ENCODE measurements at regions not wholly inside any gene's neighbourhood (a gene's known extent, or its start where the extent isn't known, plus 50 kb on each side); places are given as distances from the start of the nearest gene placed in this dataset.

DNA sequence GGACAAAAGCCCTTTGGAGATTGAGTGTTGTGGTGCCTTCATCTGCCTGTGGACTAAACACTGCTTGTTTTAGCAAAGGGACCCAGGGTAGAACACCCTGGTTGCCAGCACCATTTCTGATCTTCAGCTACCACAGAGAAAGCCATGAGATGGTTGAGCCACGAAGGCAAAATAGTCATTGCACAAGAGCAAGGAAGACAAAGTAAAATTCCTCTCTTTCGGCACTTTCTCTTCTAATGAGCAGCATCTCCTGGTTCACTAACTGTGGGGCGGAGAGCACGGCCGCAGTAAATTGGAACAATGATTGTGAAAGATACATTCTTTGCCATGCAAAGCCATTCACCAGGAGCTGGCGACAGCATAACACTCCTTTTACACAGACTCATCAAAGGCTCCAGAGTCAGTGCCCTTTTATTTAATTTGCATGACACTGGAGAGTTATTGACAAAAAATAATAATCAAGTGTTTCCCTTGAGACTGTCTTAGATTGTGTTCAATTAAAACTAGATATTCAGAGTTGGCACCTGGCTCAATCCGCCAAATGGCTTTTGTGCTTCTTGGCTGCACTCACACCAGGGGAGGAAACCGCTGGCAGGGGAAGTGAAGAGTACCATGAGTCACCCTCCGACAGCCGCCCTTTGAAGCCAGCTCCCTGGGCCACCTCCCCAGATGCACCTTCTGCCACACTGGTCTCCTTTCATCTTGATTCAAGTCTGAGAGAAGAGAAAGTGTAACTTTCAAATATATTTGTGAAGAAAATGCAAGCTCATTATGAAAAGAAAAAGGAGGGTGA is 100.5 kb upstream of the MEIS1 start:
- no peak for DNase-seq

DNA sequence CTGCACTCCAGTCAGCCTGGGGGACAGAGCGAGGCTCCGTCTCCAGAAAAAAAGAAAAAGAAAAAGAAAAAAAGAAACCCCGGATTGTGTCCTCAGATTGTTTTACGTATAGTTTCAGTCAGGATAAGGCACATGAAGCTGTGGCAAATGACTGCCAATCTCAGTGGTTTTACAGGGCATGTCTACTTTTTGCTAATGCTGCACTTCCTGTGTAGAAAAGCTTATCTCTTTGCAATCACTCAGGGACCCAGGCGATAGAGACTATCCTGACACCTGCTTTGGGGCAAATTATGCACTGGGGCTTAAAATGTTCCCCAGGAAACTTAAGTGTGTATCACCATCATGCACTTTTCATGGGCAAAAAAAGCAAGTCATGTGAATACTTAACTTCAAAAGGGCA is 103.7 kb upstream of the MEIS1 start:
- no peak overlapping the region for H3K4me3 ChIP-seq (ENCODE audit: low read depth, low read length)
- peaks cover 98% of the 10 kb centered on the region for H3K27me3 ChIP-seq (ENCODE audit: insufficient read depth, low read depth, severe bottlenecking)
- no peak overlapping the region for H3K27ac ChIP-seq
- TF ChIP-seq, protein P1, sequence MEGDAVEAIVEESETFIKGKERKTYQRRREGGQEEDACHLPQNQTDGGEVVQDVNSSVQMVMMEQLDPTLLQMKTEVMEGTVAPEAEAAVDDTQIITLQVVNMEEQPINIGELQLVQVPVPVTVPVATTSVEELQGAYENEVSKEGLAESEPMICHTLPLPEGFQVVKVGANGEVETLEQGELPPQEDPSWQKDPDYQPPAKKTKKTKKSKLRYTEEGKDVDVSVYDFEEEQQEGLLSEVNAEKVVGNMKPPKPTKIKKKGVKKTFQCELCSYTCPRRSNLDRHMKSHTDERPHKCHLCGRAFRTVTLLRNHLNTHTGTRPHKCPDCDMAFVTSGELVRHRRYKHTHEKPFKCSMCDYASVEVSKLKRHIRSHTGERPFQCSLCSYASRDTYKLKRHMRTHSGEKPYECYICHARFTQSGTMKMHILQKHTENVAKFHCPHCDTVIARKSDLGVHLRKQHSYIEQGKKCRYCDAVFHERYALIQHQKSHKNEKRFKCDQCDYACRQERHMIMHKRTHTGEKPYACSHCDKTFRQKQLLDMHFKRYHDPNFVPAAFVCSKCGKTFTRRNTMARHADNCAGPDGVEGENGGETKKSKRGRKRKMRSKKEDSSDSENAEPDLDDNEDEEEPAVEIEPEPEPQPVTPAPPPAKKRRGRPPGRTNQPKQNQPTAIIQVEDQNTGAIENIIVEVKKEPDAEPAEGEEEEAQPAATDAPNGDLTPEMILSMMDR (IDR thresholded peaks at IDR 0.05; ENCODE audit: low read depth, low read length) = no peak
- H3K9me3 ChIP-seq (ENCODE audit: severe bottlenecking) = peaks cover 2% of the 10 kb centered on the region
- no peak for DNase-seq
- no peaks in the 10 kb centered on the region for H3K36me3 ChIP-seq

More for the DNA sequence above, 100.5 kb upstream of the MEIS1 start:
- Histone ChIP-seq H3K36me3 (no peaks in the 10 kb centered on the region), H3K27ac (no peak overlapping the region), H3K4me3 (ENCODE audit: low read depth, low read length) (no peak overlapping the region), H3K27me3 (ENCODE audit: insufficient read depth, low read depth, severe bottlenecking) (peaks cover 86% of the 10 kb centered on the region), H3K9me3 (ENCODE audit: severe bottlenecking) (peaks cover 2% of the 10 kb centered on the region)
- TF ChIP-seq, protein P1 (IDR thresholded peaks at IDR 0.05; ENCODE audit: low read depth, low read length) = no peak

DNA sequence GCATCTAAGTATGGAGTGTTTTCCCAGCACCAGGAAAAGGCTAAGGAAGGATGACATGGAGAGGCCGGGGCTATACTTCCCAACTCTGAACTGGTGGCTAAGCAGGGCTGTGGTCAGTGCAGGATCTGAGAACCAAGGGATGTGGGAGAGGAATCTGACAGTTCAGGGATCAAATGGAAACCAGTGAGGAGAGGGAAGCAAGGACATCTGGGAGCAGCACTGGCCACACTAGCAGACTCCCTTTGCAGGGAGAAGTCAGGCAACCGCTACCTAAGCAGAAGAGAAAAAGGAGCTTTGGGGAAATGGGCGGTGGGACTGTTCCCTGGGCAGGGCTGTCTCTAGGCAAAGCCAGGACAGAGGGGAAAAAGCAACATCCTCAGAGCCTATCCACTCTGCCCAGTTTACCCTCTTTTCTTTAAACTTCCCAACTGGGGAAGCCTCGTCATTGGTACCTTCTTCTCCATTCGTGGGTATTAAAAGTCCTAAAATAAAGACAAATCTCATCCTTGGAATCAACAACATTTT is 105.8 kb upstream of the MEIS1 start:
- Histone ChIP-seq H3K36me3 (no peaks in the 10 kb centered on the region), H3K9me3 (ENCODE audit: severe bottlenecking) (peaks cover 2% of the 10 kb centered on the region), H3K27me3 (ENCODE audit: insufficient read depth, low read depth, severe bottlenecking) (peaks cover 98% of the 10 kb centered on the region), H3K4me3 (ENCODE audit: low read depth, low read length) (no peak overlapping the region), H3K27ac (no peak overlapping the region)
- DNase-seq = no peak
- TF ChIP-seq, protein P1 (IDR thresholded peaks at IDR 0.05; ENCODE audit: low read depth, low read length) = no peak

DNA sequence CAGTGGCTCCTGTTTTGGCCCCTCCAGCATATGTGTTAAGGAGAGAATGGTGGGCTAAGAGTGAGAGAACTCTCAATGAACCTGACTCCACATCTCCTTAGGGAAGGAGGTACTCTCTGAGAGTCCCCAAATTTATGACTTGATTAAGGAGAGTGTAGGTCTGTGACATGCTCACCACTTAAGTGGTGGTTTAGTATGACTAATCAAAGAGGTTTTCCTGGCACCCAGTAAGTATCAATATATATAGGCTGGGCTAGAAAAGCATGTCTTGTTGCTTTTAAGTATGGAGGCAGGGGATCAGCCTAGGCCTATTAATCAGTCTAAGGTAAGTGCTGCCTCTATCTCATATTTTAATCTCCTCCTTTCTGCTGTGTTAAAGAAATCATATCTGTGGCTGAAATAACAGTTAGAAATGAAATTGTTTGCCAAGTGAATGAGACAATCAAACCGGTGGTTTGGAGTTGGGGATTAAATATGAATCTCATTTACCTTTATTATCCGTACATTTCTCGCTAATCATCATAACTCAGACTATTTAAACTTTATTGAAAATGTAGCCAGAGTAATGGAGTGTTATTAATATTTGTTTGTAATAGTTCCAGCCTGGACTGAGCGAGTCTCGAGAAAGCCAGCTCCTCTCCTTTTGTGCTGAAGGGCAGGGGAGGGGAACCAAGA is 107.7 kb upstream of the MEIS1 start:
- no peak for DNase-seq
- H3K4me3 ChIP-seq (ENCODE audit: low read depth, low read length) = no peak overlapping the region
- H3K9me3 ChIP-seq (ENCODE audit: severe bottlenecking) = peaks cover 2% of the 10 kb centered on the region
- H3K36me3 ChIP-seq = no peaks in the 10 kb centered on the region
- peaks cover 98% of the 10 kb centered on the region for H3K27me3 ChIP-seq (ENCODE audit: insufficient read depth, low read depth, severe bottlenecking)
- no peak overlapping the region for H3K27ac ChIP-seq
- TF ChIP-seq, protein P1 (IDR thresholded peaks at IDR 0.05; ENCODE audit: low read depth, low read length) = no peak

DNA sequence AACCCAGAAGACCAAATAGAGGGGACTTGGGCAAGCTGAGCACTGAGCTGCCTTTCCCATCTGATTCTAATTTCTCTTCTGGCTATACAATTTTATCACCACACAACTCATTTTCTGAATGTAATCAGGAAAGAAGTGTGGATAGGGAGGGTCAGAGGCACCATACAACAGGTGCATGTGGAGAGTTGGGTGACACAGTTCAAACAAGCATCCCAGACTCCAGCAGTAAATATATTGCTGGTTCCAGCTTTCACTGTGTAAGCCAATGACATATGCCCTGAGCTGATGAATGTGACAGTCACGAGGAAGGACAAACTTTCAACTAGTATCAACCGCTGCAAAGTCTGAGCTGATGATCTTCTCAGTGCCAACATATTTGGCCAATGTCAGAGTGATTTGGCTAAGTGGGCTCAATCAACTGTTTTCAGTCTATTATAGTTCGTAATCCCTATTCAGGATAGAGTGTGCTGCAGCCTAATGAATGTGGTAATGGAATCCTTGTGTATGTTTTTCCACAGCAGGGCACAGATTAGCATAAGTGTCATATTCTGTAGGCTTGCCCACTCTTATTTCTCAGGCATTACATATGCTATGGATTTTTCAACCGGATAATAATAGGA is 109.9 kb upstream of the MEIS1 start:
- no peak for DNase-seq
- H3K27ac ChIP-seq = no peak overlapping the region
- H3K36me3 ChIP-seq = no peaks in the 10 kb centered on the region
- H3K4me3 ChIP-seq (ENCODE audit: low read depth, low read length) = no peak overlapping the region
- TF ChIP-seq, protein P1 (IDR thresholded peaks at IDR 0.05; ENCODE audit: low read depth, low read length) = no peak
- H3K27me3 ChIP-seq (ENCODE audit: insufficient read depth, low read depth, severe bottlenecking) = peaks cover 90% of the 10 kb centered on the region
- no peaks in the 10 kb centered on the region for H3K9me3 ChIP-seq (ENCODE audit: severe bottlenecking)

Measured in WERI-Rb-1 (cell line).